22Rv1 (cell line): ENCODE measurements at regions not wholly inside any gene's neighbourhood (a gene's known extent, or its start where the extent isn't known, plus 50 kb on each side); places are given as distances from the start of the nearest gene placed in this dataset.

ENCODE experiments used
- H3K27ac ChIP-seq: fragments of 450-650 bp; 2 replicates; pipeline ENCODE4 v1.5.1; 2017
- ZFX ChIP-seq: fragments of 450-650 bp; IDR thresholded peaks from 2 replicates; pipeline ENCODE4 v1.6.1; 2017; ENCODE audit warnings: antibody characterized with exemption, borderline replicate concordance
- TF ChIP-seq, protein P1 (sequence below): fragments of 450-650 bp; IDR thresholded peaks from 2 replicates; pipeline ENCODE4 v1.5.1; 2017; ENCODE audit warnings: mild to moderate bottlenecking

DNA sequence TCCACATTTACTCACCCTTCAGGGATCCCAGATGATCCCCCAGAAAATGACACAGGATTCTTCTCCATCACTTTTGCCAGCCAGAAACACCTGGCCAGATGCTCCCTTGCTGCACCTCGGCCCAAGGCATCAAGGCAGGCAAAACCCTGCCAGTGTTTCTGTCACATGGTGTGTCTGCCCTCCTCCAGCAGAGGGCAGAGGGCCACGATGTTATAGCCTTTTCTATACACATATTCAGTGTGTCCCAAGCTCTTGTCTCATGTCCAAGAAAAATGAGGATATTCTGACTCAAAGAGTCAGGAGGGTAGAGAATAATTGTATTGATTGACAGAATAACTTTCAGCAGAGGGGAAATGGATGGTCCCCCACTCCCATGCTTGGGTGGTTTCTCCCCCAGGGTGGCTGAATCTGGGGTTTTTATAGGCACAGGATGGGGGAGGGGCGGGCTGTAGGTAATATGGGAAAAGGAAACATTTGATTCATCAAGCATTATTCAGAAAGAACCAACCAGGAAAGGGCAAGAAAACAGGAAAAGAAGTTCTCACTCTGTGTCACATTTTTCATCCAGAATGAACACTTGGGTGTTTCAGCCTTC, 933.9 kb downstream of the TRIB2 start:
- no peak overlapping the region for H3K27ac ChIP-seq
- TF ChIP-seq, protein P1, sequence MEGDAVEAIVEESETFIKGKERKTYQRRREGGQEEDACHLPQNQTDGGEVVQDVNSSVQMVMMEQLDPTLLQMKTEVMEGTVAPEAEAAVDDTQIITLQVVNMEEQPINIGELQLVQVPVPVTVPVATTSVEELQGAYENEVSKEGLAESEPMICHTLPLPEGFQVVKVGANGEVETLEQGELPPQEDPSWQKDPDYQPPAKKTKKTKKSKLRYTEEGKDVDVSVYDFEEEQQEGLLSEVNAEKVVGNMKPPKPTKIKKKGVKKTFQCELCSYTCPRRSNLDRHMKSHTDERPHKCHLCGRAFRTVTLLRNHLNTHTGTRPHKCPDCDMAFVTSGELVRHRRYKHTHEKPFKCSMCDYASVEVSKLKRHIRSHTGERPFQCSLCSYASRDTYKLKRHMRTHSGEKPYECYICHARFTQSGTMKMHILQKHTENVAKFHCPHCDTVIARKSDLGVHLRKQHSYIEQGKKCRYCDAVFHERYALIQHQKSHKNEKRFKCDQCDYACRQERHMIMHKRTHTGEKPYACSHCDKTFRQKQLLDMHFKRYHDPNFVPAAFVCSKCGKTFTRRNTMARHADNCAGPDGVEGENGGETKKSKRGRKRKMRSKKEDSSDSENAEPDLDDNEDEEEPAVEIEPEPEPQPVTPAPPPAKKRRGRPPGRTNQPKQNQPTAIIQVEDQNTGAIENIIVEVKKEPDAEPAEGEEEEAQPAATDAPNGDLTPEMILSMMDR, result peak; percentile 25; the same call in 1 of the 2 replicates
- no peak for TF ChIP-seq ZFX

DNA sequence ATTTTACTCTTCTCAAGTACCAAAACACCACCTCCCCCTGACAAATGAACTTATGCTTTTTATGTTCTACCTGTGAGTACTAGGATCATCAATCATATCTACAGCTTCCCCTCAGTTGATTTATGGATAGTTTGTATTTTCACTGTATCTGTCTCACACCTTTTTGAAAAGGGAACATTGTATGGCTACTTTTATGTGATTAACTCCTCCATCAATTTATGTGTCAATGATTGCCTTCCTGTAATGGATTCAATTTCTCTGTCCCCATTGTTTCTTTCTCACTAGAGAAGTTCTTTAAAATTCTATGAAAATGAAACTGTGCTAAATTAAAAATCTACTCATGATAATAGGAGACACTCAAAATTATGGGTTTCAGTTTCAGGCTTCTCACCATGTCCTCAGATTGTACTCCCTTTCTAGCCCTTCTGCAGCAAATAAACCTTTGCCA, 935.0 kb downstream of the TRIB2 start:
- no peak overlapping the region for H3K27ac ChIP-seq
- TF ChIP-seq ZFX, result no peak
- TF ChIP-seq, protein P1, result no peak

DNA sequence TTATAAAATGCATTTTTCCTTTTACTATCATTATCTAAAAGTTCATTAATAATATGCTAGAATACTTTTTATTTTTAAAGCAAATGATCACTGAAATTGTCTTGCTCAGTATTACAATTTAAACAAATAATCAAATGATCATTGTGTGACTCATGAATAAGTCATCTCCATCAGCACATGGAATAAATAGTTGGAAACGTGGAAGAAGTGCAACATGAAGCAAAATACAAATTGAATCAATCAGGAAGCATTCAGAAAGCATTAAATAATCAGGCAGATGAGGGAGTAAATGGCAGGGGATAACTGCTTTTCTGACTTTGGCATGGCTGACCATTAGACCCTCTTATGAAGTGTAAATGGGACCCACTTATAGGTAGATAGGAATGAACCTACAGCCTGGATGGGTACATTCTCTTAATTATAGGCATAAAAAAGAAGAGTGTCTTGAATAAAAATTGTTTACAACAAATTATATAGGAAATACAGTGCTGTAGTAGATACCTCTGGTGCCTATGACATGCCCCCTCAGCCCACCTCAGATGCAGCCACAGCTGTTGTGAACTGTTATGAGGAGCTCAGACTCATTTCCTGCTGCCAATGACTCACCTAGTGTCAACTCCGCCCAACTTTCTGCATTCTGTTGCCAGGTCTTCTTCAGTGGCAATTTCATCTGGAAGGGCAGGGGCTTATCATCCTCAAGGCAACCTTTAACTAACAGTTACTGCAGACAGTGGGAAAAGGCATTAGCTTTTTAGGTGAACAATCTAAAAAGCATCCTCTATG, 936.0 kb downstream of the TRIB2 start:
- no peak overlapping the region for H3K27ac ChIP-seq
- TF ChIP-seq, protein P1, result no peak
- TF ChIP-seq ZFX, result no peak

DNA sequence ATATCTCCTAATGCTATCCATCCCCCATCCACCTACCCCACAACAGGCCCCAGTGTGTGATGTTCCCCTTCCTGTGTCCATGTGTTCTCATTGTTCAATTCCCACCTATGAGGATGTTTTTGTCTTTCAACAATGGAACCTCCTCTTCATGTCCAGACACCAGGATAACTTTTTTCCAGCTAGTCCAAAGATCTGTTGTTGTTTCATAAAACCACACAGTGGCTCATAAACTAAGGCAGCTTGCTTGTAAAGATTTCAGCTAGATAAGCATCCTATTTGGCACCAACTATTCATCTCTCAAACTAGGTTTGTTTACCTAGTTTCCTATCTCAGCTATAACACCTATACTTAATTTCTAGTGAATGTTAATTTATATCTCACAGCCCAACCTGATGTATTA, 937.7 kb downstream of the TRIB2 start:
- no peak for TF ChIP-seq ZFX
- TF ChIP-seq, protein P1, result no peak
- H3K27ac ChIP-seq, result no peak overlapping the region

DNA sequence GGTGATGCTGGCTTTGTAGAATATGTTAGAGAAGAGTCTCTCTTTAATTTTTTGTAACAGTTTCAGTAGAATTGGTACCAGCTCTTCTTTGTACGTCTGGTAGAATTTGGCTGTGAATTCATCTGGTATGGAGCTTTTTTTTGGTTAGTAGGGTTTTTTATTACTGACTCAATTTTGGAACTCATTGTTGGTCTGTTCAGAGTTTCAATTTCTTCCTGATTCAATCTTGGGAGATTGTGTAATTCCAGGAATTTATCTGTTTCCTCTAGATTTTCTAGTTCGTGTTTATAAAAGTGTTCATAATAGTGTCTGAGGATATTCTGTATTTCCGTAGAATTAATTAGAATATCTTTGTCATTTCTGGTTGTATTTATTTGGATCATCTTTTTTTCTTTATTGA, 943.5 kb downstream of the TRIB2 start:
- no peak overlapping the region for H3K27ac ChIP-seq
- no peak for TF ChIP-seq ZFX
- TF ChIP-seq, protein P1, result no peak

DNA sequence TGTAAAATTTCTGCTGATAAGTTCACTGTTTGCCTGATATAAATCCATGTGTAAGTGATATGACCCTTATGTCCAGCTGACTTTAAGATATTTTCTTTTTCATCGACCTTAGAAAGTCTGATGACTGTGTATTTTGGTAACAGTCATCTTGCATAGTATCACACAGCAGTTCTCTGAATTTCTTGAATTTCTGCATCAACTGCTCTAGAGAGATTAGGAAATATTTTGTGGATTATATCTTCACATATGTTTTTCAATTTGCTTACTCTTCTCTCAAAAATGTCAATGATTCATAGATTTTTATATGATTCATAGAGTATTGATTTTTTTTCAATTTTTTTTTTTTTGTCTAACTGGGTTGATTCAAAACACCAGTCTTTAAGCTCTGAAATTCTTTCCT, 945.3 kb downstream of the TRIB2 start:
- no peak overlapping the region for H3K27ac ChIP-seq
- no peak for TF ChIP-seq ZFX
- TF ChIP-seq, protein P1, result no peak
